Liver (tissue), 8 donors: ENCODE measurements at regions not wholly inside any gene's neighbourhood (a gene's known extent, or its start where the extent isn't known, plus 50 kb on each side); places are given as distances from the start of the nearest gene placed in this dataset.

ENCODE experiments used
- DNase-seq: peaks from one replicate; pipeline ENCODE4 v3.0.0-alpha.2; 2017; ENCODE audit warnings: low spot score
- H3K27ac ChIP-seq, 2 donors: one replicate each; pipeline ENCODE4 v1.7.0; 2013; ENCODE audit warnings: inconsistent platforms in 2 of 2, low read length in 2 of 2, control low read depth in 1 of 2, low read depth in 1 of 2, mild to moderate bottlenecking in 1 of 2
- H3K27me3 ChIP-seq, 4 donors: one replicate each; pipeline versions ENCODE4 v1.6.1 to v1.7.0; 2013; ENCODE audit warnings: low read length in 3 of 4, inconsistent platforms in 1 of 4, mild to moderate bottlenecking in 1 of 4, moderate library complexity in 1 of 4; ENCODE audit not compliant: control insufficient read depth in 4 of 4, insufficient read depth in 4 of 4
- H3K36me3 ChIP-seq, 4 donors: one replicate each; pipeline versions ENCODE4 v1.6.1 to v1.7.0; 2013; ENCODE audit warnings: low read length in 3 of 4, mild to moderate bottlenecking in 3 of 4, low read depth in 1 of 4, moderate library complexity in 1 of 4; ENCODE audit not compliant: control insufficient read depth in 4 of 4, insufficient read depth in 3 of 4
- H3K4me1 ChIP-seq, 4 donors: one replicate each; pipeline versions ENCODE4 v1.6.1 to v1.7.0; 2013; ENCODE audit warnings: low read length in 3 of 4, mild to moderate bottlenecking in 3 of 4, moderate library complexity in 1 of 4; ENCODE audit not compliant: control insufficient read depth in 4 of 4, insufficient read depth in 4 of 4
- H3K4me3 ChIP-seq, 3 donors: one replicate each; pipeline versions ENCODE4 v1.6.1 to v1.7.0; 2013; ENCODE audit warnings: low read length in 3 of 3, control low read depth in 1 of 3, low read depth in 1 of 3, mild to moderate bottlenecking in 1 of 3
- H3K9ac ChIP-seq, 2 donors: one replicate each; pipeline ENCODE4 v1.7.0; 2013; ENCODE audit warnings: low read length in 2 of 2, mild to moderate bottlenecking in 2 of 2, moderate library complexity in 2 of 2, control low read depth in 1 of 2, low read depth in 1 of 2
- H3K9me3 ChIP-seq, 4 donors: one replicate each; pipeline versions ENCODE4 v1.6.1 to v1.7.0; 2013; ENCODE audit warnings: low read length in 3 of 4; ENCODE audit not compliant: control insufficient read depth in 4 of 4
- ATF3 ChIP-seq: IDR thresholded peaks from 2 replicates; pipeline ENCODE4 v1.6.1; 2016; ENCODE audit warnings: antibody characterized with exemption
- EGR1 ChIP-seq, 2 donors: IDR thresholded peaks; 2 replicates each; pipeline ENCODE4 v1.6.1; 2016 to 2018; ENCODE audit warnings: antibody characterized with exemption in 2 of 2, low read depth in 2 of 2
- FOXA1 ChIP-seq: IDR thresholded peaks from 2 replicates; pipeline ENCODE4 v1.6.1; 2016; ENCODE audit warnings: antibody characterized with exemption
- FOXA2 ChIP-seq: IDR thresholded peaks from 2 replicates; pipeline ENCODE4 v1.6.1; 2016; ENCODE audit warnings: antibody characterized with exemption
- GABPA ChIP-seq, 2 donors: IDR thresholded peaks in 1 of 2; conservative IDR thresholded peaks in 1 of 2; 2 replicates each; pipeline ENCODE4 v1.6.1; 2016; ENCODE audit warnings: antibody characterized with exemption in 2 of 2, mild to moderate bottlenecking in 1 of 2, moderate library complexity in 1 of 2
- HNF4A ChIP-seq, 2 donors: conservative IDR thresholded peaks; 2 replicates each; pipeline ENCODE4 v1.6.1; 2016; ENCODE audit warnings: antibody characterized with exemption in 2 of 2, mild to moderate bottlenecking in 2 of 2
- HNF4G ChIP-seq: IDR thresholded peaks from 2 replicates; pipeline ENCODE4 v1.6.1; 2016; ENCODE audit warnings: antibody characterized with exemption
- JUND ChIP-seq, 2 donors: IDR thresholded peaks; 2 replicates each; pipeline ENCODE4 v1.6.1; 2016; ENCODE audit warnings: antibody characterized with exemption in 2 of 2
- NR2F2 ChIP-seq: IDR thresholded peaks from 2 replicates; pipeline ENCODE4 v1.6.1; 2016; ENCODE audit warnings: antibody characterized with exemption
- RAD21 ChIP-seq, 2 donors: IDR thresholded peaks; 2 replicates each; pipeline ENCODE4 v1.6.1; 2016; ENCODE audit warnings: antibody characterized with exemption in 2 of 2, mild to moderate bottlenecking in 2 of 2
- REST ChIP-seq: IDR thresholded peaks from 2 replicates; pipeline ENCODE4 v1.6.1; 2016; ENCODE audit warnings: antibody characterized with exemption, mild to moderate bottlenecking
- RXRA ChIP-seq, 2 donors: IDR thresholded peaks; 2 replicates each; pipeline ENCODE4 v1.6.1; 2017 to 2018; ENCODE audit warnings: antibody characterized with exemption in 2 of 2, mild to moderate bottlenecking in 1 of 2
- SP1 ChIP-seq: IDR thresholded peaks from 2 replicates; pipeline ENCODE4 v1.6.1; 2018; ENCODE audit warnings: antibody characterized with exemption, mild to moderate bottlenecking
- TAF1 ChIP-seq: conservative IDR thresholded peaks from 2 replicates; pipeline ENCODE4 v1.6.1; 2016; ENCODE audit warnings: antibody characterized with exemption, mild to moderate bottlenecking
- WGBS: extraction: QIAGEN DNeasy Blood & Tissue Kit; methylation state at CpG from one replicate; pipeline ENCODE4 v1.1.7; 2013; 5-methylcytosine and 5-hydroxymethylcytosine counted together
- TF ChIP-seq, protein P1 (sequence below): IDR thresholded peaks from 2 replicates; pipeline ENCODE4 v1.6.1; 2016; ENCODE audit warnings: antibody characterized with exemption
- TF ChIP-seq, protein P2 (sequence below): fragments of 150-350 bp; IDR thresholded peaks from 2 replicates; pipeline ENCODE4 v1.5.1; 2017; ENCODE audit warnings: improper control_type of control experiment, low read depth, low read length; ENCODE audit not compliant: missing input control
- TF ChIP-seq, protein P3 (sequence below): IDR thresholded peaks from 2 replicates; pipeline ENCODE4 v1.6.1; 2016; ENCODE audit warnings: antibody characterized with exemption
- donor health status: healthy.
- donor health status: healthy.
- donor health status: healthy.
- donor health status: healthy.
- donor health status: healthy.

GRCh38 chr12:128191380-128191779, 75.6 kb upstream of the TMEM132C start (continued):
- TF ChIP-seq SP1 (no peak), EGR1 (IDR thresholded peaks at IDR 0.05; ENCODE audit: low read depth in 2 of 2) (no peak), FOXA2 (no peak)

- Histone ChIP-seq H3K9me3 (no peaks in the 10 kb centered on the region), H3K27ac (no peak overlapping the region), H3K4me1 (no peaks in the 10 kb centered on the region), H3K4me3 (no peak overlapping the region), H3K36me3 (no peaks in the 10 kb centered on the region), H3K9ac (no peak overlapping the region), H3K27me3 (peaks cover 0 to 1% (median 0%) of the 10 kb centered on the region in 4 donors)
- TF ChIP-seq, protein P1, sequence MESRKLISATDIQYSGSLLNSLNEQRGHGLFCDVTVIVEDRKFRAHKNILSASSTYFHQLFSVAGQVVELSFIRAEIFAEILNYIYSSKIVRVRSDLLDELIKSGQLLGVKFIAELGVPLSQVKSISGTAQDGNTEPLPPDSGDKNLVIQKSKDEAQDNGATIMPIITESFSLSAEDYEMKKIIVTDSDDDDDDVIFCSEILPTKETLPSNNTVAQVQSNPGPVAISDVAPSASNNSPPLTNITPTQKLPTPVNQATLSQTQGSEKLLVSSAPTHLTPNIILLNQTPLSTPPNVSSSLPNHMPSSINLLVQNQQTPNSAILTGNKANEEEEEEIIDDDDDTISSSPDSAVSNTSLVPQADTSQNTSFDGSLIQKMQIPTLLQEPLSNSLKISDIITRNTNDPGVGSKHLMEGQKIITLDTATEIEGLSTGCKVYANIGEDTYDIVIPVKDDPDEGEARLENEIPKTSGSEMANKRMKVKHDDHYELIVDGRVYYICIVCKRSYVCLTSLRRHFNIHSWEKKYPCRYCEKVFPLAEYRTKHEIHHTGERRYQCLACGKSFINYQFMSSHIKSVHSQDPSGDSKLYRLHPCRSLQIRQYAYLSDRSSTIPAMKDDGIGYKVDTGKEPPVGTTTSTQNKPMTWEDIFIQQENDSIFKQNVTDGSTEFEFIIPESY = no peak
- TF ChIP-seq HNF4A (conservative IDR thresholded peaks at IDR 0.05) (no peak), EGR1 (IDR thresholded peaks at IDR 0.05; ENCODE audit: low read depth in 2 of 2) (no peak), SP1 (no peak), HNF4G (no peak), ATF3 (no peak), GABPA (IDR thresholded peaks at IDR 0.05 in 1 of 2, conservative IDR thresholded peaks at IDR 0.05 in 1 of 2) (no peak), RXRA (IDR thresholded peaks at IDR 0.05) (no peak), TAF1 (no peak), FOXA1 (no peak)
- TF ChIP-seq, protein P2, sequence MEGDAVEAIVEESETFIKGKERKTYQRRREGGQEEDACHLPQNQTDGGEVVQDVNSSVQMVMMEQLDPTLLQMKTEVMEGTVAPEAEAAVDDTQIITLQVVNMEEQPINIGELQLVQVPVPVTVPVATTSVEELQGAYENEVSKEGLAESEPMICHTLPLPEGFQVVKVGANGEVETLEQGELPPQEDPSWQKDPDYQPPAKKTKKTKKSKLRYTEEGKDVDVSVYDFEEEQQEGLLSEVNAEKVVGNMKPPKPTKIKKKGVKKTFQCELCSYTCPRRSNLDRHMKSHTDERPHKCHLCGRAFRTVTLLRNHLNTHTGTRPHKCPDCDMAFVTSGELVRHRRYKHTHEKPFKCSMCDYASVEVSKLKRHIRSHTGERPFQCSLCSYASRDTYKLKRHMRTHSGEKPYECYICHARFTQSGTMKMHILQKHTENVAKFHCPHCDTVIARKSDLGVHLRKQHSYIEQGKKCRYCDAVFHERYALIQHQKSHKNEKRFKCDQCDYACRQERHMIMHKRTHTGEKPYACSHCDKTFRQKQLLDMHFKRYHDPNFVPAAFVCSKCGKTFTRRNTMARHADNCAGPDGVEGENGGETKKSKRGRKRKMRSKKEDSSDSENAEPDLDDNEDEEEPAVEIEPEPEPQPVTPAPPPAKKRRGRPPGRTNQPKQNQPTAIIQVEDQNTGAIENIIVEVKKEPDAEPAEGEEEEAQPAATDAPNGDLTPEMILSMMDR = no peak
- WGBS = 74% methylated on average over 7 of the region's 7 CpGs
- no peak for DNase-seq
Observed at GRCh38 chr12:128204711-128205110, 62.3 kb upstream of the TMEM132C start.

- WGBS = 57% methylated on average over 3 of the region's 3 CpGs
- Histone ChIP-seq H3K9me3 (no peaks in the 10 kb centered on the region), H3K4me3 (no peak overlapping the region), H3K9ac (no peak overlapping the region), H3K36me3 (no peaks in the 10 kb centered on the region), H3K4me1 (no peaks in the 10 kb centered on the region), H3K27me3 (no peaks in the 10 kb centered on the region), H3K27ac (no peak overlapping the region)
- DNase-seq = no peak
- no peak for TF ChIP-seq TAF1
- TF ChIP-seq, protein P3, sequence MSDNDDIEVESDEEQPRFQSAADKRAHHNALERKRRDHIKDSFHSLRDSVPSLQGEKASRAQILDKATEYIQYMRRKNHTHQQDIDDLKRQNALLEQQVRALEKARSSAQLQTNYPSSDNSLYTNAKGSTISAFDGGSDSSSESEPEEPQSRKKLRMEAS = no peak
- no peak for TF ChIP-seq JUND (IDR thresholded peaks at IDR 0.05)
- no peak for TF ChIP-seq HNF4G
- TF ChIP-seq REST = no peak
- no peak for TF ChIP-seq EGR1 (IDR thresholded peaks at IDR 0.05; ENCODE audit: low read depth in 2 of 2)
- TF ChIP-seq NR2F2 = no peak
- TF ChIP-seq, protein P2 = no peak
- TF ChIP-seq SP1 = no peak
- no peak for TF ChIP-seq RAD21 (IDR thresholded peaks at IDR 0.05)
- no peak for TF ChIP-seq HNF4A (conservative IDR thresholded peaks at IDR 0.05)
Observed at GRCh38 chr12:128205145-128205544, 61.8 kb upstream of the TMEM132C start.
